Hypothalamus (tissue), 51 donors: ENCODE measurements at regions not wholly inside any gene's neighbourhood (a gene's known extent, or its start where the extent isn't known, plus 50 kb on each side); places are given as distances from the start of the nearest gene placed in this dataset.

Experiments
- DNase-seq, 51 donors: peaks; one replicate each; lab custom pipeline; 2025; lab: John Stamatoyannopoulos, UW

DNA sequence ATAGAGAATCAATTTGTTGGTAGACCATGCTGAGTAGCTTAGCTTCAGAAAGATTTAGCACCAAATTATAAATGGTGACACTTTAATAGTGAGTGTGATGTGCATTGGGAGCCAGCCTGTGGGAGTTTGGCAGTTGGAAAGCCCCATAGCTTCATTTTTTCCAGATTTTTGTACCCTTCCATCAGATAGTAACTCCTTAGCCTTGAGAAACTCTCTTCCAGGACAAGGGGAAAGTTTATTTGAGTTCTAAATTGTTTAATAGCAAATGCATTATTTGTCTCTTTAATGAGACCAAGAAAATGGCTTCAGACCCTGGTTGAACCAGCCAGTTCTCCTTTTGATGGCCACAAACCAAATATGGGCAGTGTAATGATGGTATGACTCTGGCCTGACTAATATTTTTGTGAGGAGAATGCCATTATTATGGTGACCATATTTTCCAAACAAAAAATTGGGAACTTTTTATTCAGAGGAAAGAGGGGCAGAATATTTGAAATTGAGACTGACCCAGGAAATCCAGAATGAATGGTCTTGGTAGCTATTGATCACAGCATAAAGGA, 49.8 kb downstream of the PLCE1 start:
- DNase-seq, result no peak

DNA sequence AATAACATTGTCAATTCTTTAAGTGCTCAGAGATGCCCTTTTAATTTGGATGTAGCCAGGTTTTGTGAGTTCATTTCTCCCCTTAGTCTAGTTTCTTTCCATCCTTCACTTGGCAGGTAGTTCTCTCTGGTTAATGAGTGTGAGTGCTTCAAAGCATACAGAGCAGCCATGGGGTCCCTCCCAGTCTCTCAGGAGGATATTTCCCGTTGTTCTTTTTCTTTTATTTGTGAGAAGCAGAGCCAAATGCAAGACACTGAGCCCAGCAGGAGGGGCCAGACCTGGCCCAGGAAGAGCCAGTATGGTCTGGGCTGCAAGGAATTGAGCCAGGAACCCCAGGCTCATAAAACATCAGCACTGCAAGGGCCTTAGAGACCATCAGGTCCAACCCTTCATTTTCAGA, 52.4 kb downstream of the PLCE1 start:
- DNase-seq, result no peak

DNA sequence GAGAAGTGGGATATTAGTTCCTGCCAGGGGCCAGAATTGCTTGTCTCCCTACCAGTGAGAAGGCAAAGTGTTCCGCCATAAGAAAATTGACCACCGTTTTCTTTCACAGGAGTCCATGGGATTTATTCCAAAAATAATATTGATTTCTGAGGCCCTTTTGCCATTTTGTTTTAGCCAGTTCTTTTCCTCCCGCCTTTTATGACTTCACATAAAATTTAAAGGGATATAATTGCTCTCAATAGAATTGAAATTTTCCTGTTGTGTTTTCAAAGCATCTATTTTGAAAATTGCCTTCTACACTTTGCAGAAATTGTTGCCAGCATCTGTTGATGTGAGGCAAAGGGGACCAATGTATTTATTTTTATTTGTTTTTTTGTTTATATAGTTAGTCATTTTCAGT, 53.6 kb downstream of the PLCE1 start:
- DNase-seq, result no peak

DNA sequence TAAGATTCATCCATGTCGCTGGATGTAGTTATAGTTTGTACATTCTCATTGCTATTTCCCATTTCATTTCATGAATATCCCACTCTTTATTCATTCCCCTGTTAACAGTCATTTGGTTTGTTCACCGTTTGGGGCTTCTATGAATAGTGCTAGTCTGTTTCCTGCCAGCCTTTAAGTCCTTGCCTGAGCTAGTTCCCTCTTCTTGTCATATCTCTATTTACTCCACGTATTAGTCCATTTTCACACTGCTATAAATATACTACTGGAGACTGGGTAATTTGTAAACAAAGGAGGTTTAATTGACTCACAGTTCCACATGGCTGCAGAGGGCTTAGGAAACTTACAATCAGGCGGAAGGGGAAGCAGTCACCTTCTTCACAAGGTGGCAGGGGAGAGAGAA, 56.2 kb downstream of the PLCE1 start:
- DNase-seq, result no peak

GRCh38 chr10:94052281-94052680, 58.5 kb downstream of the PLCE1 start:
- no peak for DNase-seq

DNA sequence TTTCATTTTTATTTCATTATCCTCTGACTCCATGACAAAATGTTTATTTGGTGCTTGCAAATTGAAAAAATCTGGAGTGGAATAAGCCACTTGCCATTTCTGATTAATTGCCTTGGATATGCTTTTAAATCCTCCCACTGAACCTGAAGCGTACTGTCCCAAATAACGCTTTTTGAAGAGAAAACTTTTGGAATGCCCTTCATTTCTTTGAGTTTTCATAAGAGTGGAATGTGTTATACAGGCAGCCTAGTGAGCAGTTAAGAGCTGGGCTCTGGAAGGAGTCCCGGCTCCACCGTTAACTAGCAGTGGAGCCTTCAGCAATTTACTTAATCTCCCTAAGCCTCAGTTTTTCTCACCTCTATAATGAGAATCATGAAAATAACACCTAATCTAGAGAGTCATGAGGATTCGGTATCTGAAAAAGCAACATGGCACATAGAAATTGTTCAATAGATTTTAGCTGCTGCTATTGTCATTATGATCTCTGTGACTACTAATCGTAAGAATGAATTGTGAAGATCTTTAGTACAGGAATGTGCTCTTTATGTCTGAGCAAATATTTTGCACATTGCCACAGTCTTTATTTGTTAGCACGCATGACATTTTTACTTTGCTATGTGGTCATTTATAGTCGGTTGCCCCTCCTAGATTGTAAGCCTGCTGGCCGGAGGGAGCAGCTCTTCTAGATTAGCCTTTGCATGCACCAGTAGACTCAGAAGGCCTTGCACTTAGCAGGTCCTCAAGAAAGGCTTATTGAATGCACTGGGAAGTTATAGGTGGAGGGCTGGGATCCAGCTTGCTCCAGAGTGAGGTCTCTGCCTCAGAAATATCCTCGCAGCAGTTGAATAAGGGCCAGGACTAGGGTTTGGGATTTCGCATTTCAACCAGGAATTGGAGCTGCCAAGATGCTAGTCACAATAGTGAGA, 59.4 kb downstream of the PLCE1 start:
- peak in 4 of 51 donors; percentile 2 to 7 (median 3) for DNase-seq

GRCh38 chr10:94059178-94059883, 65.6 kb downstream of the PLCE1 start:
- DNase-seq, result no peak

DNA sequence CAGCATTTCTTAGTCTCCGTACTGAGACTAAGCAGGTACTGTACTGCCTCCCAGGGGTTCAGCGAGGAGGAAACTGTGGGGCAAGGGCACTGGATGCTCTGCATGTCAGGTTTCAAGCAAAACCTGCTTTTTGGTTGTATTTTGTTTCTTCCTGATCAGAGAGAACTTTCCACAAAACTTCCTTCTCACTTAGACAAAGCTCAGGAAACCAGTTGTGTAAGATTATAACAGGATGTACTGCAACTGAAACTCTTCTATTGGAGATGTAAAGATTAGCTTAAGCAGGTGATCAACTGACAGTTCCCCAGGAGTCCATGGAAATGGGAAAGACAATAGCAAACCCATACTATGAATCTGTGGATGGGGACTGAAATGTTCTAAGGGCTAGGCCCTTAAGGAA, 67.3 kb downstream of the PLCE1 start:
- DNase-seq, result no peak

- no peak for DNase-seq
Observed at GRCh38 chr10:94062611-94063010, 68.9 kb downstream of the PLCE1 start.

DNA sequence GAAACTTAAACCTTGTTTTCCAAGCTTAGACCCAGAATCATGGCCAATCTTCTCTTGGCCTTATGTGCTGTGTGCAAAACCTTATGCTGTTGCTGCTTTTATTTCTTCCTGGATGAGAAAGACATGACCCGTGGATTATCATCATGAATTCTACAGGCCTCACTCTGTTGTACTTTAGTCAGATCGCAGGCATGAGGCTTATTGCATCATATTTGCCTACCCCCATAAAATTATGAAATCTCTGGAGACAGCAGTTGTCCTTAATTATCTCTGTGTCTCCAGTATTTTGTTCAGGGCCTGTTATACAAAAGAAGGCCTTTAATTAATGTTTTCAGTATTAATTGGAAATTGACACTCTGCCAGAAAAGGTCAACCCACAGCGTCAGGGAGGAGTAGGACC, 71.6 kb downstream of the PLCE1 start:
- DNase-seq, result no peak

DNA sequence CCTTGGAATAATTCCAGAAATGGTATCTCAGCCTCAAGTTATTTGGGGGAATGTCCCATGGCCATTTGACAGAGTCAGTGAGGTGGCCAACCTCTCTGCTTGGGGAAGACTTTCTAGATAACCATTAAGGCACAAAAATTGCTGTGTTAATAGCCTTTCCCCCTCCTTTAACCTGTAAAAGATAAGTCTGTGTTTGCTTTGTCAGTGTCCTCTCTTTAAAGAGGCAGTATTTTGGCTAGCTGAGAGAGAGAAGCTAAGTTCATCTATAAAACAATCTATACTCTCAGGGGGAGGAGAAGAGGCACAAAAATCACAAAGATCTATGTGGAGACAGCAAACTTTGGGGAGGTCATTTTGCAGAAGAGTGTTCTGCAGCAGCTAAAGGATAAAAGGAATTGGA, 72.1 kb downstream of the PLCE1 start:
- DNase-seq, result no peak

- no peak for DNase-seq
Observed at GRCh38 chr10:94066411-94066810, 72.7 kb downstream of the PLCE1 start.

GRCh38 chr10:94069884-94070283, 76.2 kb downstream of the PLCE1 start:
- DNase-seq, result no peak

DNA sequence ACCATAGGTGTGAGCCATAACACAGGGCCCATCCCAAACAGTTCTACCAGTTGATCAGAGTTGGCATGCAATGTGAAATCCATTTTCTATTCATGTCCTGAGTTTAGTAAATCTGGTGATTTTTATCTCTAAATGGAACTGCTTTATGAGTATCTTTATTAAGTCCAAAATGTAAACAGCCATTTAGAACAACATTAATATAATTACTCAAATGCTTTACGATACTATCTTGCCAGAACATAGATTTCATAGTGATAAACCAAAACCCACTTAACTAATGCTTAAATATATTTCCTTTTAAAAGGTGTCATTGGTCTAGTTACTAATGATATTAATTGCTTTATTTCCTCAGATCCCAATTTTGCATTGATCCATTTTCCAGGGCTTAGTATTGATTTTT, 80.7 kb downstream of the PLCE1 start:
- no peak for DNase-seq

DNA sequence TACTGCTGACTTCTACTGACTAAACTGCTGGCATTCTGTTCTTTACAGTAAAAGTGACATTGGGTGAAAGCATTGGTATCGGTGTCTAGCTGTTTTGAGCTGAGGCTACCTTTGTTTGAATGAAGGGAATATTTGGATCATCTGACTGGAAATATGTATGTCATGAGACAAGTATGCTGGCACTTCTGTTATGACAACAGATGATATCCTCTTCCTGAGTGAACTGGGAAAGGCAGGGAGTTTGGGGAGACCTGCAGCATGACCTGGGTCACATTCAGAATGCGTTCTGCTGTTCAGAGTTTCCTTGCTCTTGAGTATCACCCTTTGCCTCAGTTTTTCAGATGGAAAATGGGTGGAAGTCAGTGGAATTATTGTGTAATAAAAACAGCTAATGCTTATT, 81.8 kb downstream of the PLCE1 start:
- DNase-seq, result no peak

DNA sequence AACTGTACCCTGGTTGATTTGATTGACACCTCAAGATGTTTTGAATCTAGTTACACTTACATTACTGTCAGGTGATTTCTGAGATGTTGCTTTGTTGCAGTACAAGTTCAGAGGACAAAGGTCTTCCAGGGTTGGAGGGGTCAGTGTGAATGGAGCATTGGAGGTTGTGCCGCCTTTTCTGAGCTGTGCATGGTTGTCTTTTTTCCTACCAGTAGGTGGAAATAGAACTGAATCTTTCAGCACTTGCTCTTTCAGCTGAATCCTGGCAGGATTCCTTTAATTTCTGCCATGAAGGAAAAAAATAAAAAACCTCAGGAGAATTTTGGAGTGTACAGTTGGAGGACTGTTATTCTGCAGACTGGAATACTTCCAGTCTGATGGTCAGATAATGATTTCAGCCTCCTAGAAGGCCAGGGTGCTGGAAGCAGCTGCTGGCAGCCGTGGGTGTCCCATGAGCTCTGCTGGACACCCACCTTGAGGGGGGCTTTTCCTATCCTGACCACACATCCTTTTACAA, 82.7 kb downstream of the PLCE1 start:
- peak in 1 of 51 donors; percentile 12 for DNase-seq

DNA sequence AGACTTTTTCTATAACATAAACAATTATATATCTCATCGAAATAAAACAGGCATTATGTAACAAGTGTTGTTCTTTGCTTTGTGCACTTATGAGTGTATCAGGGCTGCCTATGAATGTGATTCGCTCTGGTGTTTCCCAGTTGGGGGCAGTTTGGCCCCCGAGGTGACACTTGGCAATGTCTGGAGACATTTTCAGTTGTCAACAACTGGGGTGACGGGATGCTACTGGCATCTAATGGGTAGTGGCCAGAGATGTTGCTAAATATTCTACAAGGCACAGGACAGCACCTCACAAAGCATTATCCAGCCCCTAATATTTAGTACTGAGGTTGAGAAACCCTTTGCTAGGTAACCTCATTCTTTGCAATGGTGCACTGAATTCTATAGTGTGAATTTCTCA, 83.3 kb downstream of the PLCE1 start:
- no peak for DNase-seq

- no peak for DNase-seq
Observed at GRCh38 chr10:94080108-94080507, 86.4 kb downstream of the PLCE1 start.

DNA sequence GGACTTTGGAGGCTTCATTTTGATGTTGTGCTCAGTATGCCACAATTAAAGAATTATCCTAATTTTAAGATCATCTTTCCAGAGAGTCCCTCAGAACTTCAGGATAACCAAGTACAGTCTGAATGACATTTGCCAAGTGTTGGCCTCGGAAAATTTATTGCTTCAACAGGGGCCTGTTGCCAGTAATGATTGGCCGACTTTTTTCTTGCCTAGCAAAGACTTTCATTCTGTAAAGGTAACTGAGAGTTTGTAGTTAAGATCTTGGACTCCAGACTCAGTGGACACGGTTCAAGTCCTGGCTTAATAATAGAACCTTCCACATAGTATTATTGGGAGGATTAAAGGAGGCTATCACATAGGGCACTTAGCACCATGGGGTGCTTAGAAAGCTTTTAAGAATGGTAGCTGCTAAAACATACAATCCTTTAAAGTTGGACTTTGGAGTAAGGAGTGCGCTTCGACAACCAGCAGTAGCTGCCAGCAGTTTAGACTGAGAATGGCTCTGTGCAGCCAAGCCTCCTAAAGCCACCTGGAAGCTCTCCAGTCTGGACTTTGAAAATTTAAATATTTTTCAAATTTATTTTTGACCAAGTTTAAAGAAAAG, 90.0 kb downstream of the PLCE1 start:
- no peak for DNase-seq

DNA sequence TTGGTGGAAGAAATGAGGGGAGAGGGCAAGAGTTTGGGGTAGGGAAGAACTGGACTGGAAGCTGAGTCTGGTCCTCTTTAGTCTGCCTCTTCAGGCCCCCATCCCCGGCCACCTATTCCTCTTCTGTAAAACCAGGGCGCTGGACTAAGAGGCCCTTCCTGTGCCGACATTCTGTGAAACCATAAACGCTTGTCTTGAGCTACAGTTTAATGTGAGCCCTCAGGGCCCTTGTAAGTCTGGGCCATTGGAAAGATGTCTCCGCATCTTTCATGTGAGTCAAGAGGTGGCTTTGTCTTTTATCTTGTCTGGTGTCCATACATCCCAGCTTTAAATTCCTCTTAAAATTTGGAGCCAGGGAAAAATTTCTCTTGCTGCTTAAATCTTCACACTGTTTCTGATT, 90.6 kb downstream of the PLCE1 start:
- DNase-seq, result no peak

DNA sequence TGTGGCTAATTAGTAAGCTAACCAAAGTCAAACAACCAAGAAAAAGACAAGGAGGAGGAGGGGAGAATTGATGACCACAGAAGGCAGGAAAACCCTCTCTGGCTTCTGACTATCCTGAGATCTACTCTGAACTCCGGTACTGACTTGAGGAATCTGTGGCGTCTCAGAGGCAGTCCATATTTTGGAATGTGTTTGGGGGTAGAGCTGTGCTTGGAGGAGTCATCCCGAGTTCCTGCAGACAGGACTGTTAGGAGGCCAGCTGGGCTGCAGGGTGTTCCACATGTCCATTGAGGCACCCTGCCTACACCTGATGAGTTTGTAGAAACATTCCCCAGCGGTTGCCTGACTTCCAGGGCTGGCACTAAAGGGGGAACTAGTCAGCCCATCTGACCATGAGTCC, 91.6 kb downstream of the PLCE1 start:
- DNase-seq, result no peak
